ENCODE measurements at regions not wholly inside any gene's neighbourhood (a gene's known extent, or its start where the extent isn't known, plus 50 kb on each side); places are given as distances from the start of the nearest gene placed in this dataset.

DNA sequence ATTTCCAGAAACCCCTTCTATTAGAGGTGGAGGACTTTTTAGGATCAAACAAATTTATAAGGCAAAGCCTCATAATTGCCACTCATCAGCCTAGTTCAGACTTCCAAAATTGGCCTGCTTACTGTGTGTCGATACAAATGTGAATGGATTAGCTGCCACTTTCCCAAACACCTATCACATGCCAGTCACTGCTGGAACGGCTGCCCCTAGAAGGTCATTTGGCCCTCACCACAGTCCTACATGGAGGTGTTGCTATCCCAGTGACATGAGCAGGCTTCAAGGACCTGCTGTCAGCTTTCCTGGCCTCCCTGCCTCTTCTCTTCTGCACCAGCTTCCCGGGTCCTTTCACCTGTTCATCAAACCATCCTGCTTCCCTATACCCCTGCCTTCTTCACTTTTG is 279.2 kb upstream of the SKOR2 start:
- no peak for DNase-seq

DNA sequence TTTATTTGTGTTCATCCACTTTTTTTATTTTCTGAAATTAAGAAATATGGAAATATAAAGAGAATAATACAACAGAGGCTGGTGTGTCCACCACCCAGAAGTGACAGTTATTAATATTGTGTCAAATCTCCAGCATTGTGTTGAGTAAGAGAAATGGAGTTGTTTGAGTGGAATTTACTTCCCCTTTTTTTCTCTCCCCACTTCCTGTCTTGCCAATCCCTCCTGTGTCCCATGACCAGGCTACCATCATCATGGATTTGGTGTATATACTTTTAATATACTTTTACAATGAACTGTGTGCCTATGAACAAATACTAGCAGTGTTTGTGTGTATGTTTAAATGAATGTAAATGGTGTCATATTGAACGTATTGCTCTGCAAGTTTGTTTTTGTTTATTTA is 276.9 kb upstream of the SKOR2 start:
- DNase-seq, result no peak

DNA sequence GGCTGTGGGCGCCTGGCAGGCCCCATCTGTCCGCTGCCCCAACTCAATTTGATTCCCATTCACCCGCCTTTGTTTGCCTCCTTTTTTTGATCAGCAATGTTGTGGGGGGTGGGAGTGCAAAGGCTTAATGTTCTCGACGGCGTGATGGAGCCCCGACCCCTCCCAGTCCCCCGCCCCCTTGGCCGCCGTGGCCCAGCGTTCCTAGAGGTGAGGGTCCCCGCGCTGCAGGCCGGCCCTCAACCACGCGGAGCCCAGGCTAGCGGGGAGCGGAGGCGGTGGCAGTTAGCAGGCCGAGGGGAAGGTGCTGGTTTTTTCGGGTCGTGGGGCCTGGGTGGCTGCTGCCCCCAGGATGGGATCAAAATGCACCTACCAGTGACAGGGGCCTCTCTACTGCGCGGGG is 274.7 kb upstream of the SKOR2 start:
- no peak for DNase-seq

- no peak for DNase-seq
Observed at GRCh38 chr18:47522359-47522758, 270.9 kb upstream of the SKOR2 start.

DNA sequence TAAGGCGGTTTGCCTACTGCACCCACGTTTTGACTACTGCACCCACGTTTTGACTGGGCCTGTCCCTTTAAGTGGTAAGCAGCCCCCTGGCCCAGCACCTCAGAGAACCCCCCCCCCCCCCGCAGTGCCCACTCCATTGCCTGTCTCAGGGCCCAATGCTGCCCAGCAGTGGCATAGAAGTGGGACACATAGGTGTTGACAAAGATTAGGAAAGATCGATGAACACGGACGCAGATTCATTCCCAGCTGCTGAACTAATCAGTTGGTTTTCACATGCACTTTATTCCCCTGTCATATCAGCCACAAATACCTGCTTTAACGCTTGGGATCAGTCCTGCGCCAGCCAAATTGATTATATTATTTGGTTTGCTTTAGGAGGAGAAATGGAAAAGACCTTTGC is 268.8 kb upstream of the SKOR2 start:
- no peak for DNase-seq

GRCh38 chr18:47519706-47520105 is 268.2 kb upstream of the SKOR2 start:
- DNase-seq, result no peak

- DNase-seq, result no peak
Observed at GRCh38 chr18:47519277-47519676, 267.8 kb upstream of the SKOR2 start.

DNA sequence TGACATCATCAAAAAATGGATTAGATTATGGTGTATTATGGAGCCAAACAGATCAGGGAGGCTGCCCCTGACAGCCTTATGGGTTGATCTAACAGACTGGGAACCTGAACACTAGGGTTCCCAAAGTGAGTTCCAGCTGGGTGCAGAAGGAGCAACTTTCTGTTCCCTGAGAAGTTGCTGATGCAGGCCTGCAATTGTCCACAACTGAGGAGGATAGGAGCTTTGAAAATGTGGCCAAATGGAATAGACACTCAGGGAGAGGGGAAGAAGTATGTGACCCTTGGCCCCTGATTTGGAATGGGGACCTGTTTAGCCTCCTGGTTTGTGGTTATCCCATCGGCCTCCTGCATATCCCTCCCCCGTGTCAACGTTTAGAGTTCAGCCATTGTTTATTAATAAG is 262.2 kb upstream of the SKOR2 start:
- no peak for DNase-seq

- no peak for DNase-seq
Observed at GRCh38 chr18:47512726-47513435, 261.4 kb upstream of the SKOR2 start.

GRCh38 chr18:47512056-47512455 is 260.6 kb upstream of the SKOR2 start:
- no peak for DNase-seq

DNA sequence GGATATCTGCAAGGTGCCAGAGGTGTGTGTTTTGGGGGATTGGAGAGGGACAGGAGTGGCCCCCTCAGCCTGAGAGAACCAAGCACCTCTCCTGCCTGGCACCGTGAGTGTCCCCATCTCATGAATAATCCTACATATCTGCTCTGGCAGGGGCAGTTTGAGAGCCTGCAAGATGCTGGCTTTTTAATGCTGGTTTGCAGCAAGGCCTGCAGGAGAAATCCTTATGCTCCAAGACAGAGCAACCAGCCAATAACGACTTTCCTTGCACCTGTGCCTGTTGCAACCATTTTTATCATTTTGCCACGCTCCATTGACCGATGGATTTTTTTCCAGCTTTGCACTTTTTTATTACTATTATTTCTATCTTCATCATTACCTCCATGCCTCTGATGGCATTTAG is 259.4 kb upstream of the SKOR2 start:
- no peak for DNase-seq

GRCh38 chr18:47507651-47508050 is 256.2 kb upstream of the SKOR2 start:
- no peak for DNase-seq

DNA sequence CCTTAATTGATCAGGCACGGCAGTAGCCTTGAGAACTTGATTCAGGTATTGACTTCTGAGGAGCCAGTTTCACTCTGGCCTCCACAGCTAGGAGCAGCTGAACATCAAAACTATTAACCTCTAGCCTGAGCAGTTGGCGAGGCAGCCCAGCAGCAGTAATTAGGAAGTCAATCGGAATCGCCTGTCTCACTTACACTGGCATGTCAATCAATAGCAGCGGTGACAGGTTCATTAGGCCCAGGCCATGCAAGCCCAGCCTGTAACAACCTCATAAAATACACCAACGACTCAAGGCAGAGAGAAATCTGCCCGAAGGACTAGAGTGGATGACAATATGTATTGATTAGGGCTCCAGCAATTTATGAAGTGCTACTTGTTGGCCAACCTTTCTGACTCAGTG is 255.4 kb upstream of the SKOR2 start:
- DNase-seq, result no peak

DNA sequence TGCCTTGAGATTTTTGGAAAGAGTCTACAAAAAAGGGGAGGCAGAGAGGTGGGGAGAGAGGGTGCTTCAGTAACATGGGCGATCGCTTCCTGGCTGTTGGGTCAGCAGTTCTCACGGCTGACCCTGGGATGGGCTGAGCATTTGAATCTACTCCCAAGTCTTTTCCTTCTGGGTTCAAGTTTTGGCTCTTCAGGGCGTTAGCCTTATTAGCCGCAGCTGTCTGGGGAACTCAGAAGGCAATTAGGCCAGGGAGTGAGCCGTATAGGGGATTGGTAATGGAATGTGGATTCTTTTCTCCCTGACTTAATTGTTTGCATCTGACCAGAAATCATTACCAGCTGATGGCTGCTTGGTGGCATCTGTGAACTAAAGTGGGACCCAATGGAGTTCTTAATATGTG is 250.5 kb upstream of the SKOR2 start:
- no peak for DNase-seq

GRCh38 chr18:47500930-47501329 is 249.5 kb upstream of the SKOR2 start:
- no peak for DNase-seq

DNA sequence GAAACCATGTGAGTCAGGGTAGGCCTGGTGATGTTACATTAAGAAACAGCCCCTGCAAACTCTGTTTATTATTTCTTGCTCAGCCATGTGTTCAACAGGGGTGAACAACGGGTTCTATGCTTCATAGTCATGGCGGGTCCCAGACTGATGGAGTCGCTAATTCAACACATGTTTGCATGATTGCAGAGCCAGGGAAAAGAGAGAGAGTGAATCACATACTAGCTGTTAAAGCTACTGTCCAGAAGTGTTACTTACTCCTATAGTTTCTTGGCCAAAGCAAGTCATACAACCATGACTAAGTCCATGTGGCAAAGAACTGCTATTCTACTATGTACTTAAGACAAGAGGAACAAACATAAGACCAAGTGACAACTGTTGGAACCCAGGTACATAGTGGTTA is 241.2 kb upstream of the SKOR2 start:
- DNase-seq, result no peak

GRCh38 chr18:47490882-47491281 is 239.4 kb upstream of the SKOR2 start:
- no peak for DNase-seq

- no peak for DNase-seq
Observed at GRCh38 chr18:47485221-47485797, 233.8 kb upstream of the SKOR2 start.

DNA sequence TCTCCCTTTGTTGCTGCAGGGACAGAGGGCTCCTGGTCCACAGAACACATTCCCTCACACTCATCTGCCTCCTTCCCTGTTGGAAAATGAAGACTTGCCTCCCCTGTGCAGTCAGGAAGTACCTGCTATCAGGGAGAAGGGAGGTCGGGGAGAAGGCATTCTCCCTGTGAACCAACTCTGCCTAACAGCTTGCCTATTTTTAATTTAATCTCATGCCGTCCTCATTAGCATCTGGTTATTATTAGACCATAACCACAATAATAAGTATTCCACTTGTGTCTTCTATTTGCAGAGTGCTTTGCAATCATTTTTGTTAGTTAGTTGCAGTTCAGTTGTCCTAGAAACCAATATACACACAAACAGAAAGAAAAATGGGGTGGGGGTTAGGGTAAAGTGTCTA is 232.6 kb upstream of the SKOR2 start:
- DNase-seq, result no peak

GRCh38 chr18:47480166-47480565 is 228.7 kb upstream of the SKOR2 start:
- no peak for DNase-seq

GRCh38 chr18:47471784-47472183 is 220.3 kb upstream of the SKOR2 start:
- DNase-seq, result no peak

DNA sequence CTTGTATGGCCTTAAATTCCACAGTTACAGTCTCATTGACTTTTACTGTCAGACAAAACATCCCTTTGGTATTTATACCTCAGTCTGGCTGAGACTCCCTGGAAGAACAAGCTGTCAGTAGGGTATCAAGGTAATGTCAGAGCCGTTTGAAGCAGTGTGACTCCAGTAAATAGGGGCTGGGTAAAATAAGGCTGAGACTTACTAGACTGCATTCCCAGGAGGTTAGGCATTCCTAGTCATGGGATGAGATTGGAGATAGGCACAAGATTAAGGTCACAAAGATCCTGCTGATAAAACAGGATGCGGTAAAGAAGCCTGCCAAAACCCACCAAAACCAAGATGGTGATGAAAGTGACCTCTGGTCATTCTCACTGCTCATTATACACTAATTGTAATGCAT is 219.5 kb upstream of the SKOR2 start:
- no peak for DNase-seq

- DNase-seq, result no peak
Observed at GRCh38 chr18:47469576-47469975, 218.1 kb upstream of the SKOR2 start.

- DNase-seq, result no peak
Observed at GRCh38 chr18:47461977-47462376, 210.5 kb upstream of the SKOR2 start.

DNA sequence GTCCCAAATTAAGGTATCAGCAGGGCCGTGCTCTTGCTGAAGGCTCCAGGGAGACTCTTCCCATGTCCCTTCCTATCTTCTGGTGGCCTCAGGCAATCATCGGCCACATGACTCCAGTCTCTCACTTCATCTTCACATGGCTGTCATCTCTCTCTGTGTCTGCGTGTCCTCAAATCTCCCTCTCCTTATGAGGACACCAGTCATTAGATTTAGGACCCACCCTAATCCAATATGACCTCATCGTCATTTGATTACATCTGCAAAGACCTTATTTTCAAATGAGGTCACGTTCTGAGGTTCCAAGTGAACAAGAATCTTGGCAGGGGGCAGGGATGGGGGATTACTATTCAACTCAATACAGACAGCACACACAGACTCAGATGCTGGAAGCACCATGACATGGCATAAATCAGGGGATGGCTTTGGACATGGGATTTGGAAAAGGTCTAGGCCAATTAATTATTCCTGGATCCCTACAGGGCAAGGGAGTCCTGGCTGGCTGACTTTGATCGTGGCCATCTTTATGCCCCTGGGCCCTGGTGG is 210.0 kb upstream of the SKOR2 start:
- DNase-seq, result no peak

Measured in RPMI8226 (cell line).